ENCODE measurements at regions not wholly inside any gene's neighbourhood (a gene's known extent, or its start where the extent isn't known, plus 50 kb on each side); places are given as distances from the start of the nearest gene placed in this dataset.
A peak's percentile ranks its signal among the peaks of the same experiment; 100 is the strongest.
"Not testable (repeated sequence)": the region's sequence is repeated elsewhere in the genome, so short reads cannot be mapped to it uniquely, and the experiment has no call there.

DNA sequence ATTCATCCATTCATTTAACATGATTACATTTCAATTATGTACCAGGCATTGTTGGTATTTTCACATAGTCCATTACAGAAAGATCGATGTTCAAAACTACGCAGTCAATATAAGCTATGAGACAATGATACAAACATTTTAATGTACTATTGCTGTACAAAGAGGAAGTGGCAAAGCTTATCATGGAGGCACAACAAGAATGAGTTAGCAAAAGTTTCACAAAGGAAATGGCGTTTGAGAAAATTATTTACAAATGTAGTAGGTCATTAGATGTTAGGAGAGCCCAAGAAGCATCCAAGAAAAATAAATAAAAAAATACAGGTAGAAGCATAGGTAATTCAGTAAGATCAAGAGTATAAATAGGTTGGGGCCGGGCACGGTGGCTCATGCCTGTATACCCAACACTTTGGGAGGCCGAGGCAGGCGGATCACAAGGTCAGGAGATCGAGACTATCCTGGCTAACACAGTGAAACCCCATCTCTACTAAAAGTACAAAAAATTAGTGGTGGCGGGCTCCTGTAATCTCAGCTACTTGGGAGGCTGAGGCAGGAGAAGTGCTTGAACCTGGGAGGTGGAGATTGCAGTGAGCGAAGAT lies 1730.8 kb upstream of the CELF4 start:
- no peak for DNase-seq (ENCODE audit: low read depth in 2 of 2)

DNA sequence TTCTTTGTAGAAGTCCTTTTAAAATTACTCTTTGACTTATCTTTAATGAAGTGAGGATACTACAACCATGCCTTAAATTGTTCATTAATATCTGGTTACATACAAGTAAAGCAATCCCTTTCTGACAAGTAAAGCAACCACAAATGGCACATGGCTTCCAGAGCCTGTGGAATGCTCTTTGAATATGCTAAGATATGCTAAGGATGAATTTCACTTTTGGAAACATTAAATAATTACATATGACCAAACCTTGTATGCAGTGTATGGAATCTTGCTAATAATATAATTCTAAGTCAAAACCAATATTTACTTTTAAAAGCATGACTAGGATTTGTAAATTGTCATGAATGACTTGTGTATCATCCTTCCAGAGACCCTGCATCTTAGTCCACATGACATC lies 1711.2 kb upstream of the CELF4 start:
- DNase-seq (ENCODE audit: low read depth in 2 of 2), result no peak

DNA sequence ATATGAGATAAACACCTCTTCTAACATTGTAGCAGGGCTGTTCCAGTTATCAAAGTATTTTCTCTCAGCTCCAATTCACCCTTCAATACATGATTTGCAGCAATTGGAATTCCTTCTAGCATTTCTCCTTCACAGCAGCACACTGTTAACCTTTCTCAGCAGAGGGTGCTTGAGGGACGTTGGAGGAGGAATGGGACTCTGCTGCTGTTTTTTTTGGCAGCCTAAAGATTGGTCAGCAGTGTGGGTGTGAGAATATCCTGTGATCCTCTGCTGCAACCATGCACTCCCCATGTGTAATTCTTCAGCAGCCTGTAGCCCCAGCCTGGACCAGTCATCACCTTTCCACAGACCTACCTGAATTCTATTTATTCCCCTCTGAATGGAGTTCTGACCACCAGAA lies 1708.9 kb upstream of the CELF4 start:
- peak; percentile 3 to 17 for DNase-seq (ENCODE audit: low read depth in 2 of 2)

DNA sequence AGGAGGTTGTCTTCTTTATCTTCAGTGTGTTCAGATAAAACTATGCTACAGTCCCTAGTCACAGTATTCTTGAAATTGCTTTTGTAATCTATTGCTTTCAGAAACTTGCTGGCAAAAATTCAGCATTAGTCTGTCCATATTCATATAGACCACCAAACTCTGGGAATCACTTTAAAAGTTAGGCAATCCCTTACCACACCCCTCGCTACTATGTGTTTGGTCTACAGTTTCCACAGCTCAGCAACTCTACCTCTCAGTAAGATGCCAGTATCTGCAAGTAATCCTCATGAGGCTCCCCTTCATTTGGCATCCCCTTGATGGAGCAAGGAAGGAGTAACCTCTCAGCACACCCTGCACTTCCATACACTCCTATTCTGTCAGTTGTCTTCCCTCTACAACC lies 1706.6 kb upstream of the CELF4 start:
- DNase-seq (ENCODE audit: low read depth in 2 of 2), result no peak

DNA sequence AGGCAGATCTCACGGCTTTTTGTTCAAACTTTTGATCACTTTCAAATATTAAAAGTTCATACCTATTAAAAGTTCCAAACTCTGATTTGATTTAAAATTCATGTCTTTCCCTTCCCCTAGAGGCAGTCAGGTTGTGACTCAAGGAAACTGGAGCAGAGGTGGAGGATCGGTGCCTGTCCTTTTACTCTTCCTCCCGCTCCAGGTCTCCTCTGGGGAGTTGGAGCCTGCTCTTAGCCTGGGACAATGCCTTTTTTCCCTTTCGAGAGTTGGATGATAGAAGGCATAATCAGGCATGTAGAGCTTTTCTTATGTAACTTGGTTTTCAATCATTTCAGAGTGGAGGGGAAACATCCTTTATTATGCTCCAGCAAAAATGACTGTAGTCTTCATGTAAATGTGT lies 1706.1 kb upstream of the CELF4 start:
- DNase-seq (ENCODE audit: low read depth in 2 of 2), result no peak

DNA sequence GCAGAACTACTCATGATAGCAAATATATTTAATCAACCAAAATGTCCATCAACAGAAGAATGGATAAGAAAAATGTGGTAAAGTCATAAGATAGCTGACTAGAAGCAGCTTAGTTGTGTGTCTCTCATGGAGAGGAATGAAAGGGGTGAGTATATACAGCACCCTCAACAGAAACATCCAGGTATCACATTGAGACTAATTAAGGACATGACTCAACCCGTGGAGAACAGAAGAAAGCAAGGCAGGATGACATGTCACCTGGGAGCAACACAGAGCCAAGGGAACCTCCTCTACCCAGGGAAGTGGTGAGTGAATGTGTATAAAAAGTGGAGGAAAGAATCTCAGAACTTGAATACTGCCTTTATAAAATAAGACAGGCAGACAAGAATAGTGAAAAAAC lies 1695.0 kb upstream of the CELF4 start:
- DNase-seq (ENCODE audit: low read depth in 2 of 2), result no peak

DNA sequence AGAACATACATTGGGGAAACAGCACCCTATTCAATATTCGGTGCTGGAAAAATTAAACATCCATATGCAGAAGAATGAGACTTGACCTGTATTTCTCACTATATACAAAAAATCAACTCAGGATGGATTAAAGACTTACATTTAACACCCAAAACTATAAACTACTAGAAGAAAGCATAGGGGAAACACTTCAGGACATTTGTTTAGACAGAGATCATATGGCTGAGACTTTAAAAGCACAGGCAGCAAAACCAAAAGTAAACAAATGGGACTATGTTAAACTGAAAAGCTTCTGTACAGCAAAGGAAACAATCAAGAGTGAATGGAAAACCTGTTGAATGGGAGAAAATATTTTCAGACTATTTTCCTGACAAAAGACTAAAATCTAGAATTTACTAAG lies 1694.1 kb upstream of the CELF4 start:
- no peak for DNase-seq (ENCODE audit: low read depth in 2 of 2)

DNA sequence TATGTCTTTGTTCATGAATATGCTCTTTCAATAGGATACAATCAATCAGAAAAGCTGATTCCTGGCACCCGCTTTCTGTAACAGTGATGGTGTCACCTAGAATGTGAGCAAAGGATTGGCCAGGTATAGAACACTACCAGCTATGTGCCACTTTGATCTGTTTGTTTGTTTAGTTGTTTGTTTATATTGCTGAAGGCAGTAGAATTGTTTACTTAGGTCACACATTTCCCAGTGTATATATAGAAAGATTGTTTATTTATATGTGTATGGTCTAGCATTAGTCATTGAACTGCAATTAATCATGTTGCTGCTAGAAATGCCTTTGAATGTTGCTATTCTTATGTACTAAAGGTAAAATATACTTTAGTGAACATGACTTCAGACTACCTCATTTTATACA lies 1678.6 kb upstream of the CELF4 start:
- DNase-seq (ENCODE audit: low read depth in 2 of 2), result no peak

DNA sequence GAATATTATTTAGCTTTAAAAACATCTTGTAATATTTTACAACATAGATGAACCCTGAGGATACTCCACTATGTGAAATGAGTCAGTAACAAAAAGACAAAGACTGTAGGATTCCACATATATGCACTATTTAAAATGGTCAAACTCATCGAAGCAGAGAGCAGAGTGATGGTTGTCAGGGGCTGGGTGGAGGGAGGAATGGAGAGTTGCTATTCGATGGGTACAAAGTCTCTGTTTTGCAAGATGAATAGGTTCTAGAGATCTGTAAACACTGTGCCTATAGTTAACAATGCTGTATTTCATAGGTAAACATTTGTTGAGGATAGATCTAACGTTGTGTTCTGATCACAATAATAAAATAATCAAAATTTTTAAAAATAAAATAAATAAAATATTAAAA lies 1675.9 kb upstream of the CELF4 start:
- no peak for DNase-seq (ENCODE audit: low read depth in 2 of 2)

DNA sequence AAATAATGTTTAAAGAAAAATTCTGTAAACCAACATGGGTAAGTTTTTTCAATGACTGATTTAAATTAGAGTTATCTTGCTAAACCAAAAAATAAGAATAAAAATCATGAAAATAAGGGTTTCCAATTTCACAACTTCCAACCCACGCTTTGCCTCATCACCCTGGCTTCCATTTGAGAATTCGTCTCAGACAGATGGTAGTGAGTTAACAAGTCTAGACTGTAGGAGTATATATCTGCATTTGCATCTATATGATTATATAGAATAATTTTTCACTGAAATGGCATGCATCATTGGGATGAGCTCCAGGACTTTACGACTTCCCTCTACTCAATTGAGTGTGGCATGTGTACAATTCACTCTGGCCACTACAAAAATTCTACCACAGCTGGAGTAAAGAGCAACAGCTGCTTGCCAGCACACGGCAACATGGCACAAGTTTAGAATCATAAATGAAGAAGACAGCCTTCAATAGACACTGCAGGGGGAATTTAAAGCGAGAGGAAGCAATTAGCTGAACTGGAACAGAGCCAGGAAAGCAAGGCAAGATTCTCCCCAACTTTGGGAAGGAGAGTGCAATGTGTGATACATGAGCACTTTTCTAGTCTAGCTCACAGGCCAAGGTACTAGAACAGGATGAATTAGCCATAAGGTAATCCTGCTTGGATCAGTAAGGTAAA lies 1673.5 kb upstream of the CELF4 start:
- DNase-seq (ENCODE audit: low read depth in 2 of 2), result no peak

DNA sequence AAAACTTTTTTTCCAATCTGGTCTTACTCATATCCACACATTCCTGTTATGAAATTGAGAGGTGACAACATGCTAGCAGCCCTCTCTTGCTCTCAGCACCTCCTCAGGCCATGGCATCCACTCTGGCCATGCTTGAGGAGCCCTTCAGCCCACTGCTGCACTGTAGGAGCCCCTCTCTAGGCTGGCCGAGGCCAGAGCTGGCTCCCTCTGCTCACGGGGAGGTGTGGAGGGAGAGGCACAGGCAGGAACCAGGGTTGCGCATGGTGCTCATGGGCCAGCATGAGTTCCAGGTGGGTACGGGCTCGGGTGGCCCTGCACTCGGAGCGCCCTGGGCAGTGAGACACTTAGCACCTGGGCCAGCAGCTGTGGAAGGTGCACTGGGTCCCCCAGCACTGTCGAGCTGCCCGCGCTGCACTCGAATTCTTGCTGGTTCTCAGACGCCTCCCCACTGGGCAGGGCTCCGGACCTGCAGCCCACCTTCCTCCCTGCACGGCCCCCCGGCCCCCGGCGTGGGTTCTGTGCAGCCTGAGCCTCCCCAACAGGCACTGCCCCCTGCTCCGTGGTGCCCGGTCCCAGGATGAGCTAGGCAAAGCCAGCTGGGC lies 1669.6 kb upstream of the CELF4 start:
- no peak for DNase-seq (ENCODE audit: low read depth in 2 of 2)

DNA sequence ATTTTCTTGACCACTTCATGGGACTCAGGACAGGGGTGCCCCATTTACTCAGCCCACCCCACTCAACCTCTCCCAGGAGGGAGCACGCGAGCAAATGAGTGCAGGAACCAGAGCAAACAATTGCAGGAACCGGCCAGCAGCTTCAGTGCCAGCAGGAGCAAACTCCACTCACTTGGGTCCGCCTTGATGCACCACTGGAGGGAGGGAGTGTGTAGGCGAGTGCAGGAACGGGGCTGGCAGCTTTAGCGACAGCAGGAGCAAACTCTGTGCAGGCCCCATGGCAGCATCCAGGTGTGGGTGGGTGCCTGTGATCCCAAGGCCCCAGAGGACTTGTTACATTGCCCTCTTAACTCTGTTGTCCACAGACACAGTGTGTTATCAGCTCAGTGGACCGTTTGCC lies 1667.3 kb upstream of the CELF4 start:
- no peak for DNase-seq (ENCODE audit: low read depth in 2 of 2)

DNA sequence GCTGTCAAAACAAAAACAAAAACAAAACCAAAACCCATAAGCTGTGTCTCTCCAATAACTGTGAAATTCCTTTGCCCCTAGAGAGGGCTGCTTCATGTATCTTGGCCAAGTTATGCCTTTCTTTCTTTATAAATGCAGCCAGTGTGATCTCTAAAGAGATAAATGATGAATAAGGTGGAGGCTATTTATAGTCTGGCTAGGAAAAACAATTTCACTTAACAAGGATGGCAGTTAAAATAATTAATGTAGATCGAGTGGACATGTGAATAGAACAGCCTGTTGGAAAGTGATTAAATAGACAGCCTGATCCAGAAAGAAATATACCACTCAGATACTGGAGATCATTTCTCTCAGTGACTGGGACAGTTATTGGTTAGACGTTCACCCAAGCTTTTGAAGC lies 1666.9 kb upstream of the CELF4 start:
- no peak for DNase-seq (ENCODE audit: low read depth in 2 of 2)

DNA sequence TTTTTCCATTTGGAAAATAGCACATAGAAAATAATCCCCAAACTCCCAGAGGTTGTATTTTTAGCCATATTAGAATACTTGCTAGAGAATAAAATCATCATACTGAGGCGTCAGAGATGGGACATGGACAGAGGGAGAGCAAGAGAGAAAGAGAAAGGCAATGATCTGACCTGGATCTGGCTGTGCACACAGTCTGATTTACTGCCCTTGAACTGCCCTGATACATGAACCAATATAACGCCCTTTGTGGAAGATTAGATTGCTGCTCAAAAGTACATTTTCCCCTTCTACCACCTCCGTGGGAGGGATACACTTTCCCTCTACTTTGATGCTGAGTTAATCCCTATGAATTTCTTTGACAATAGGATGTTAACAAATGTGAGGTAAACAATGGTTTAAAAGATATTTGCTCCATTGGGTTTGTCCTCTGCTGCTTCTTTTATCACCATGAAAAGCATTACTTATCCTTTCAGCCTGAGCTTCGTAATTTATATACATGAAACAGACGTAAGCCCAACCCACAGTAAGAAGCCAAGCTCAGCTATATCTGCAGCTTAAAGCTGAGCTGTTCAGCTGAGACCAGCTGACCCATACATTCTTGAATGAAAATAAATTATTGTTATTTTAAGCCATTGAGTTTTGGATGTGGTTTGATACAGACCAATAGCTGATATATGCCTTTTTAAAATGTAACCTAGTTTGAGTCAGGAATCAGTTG lies 1664.6 kb upstream of the CELF4 start:
- DNase-seq (ENCODE audit: low read depth in 2 of 2), result no peak

DNA sequence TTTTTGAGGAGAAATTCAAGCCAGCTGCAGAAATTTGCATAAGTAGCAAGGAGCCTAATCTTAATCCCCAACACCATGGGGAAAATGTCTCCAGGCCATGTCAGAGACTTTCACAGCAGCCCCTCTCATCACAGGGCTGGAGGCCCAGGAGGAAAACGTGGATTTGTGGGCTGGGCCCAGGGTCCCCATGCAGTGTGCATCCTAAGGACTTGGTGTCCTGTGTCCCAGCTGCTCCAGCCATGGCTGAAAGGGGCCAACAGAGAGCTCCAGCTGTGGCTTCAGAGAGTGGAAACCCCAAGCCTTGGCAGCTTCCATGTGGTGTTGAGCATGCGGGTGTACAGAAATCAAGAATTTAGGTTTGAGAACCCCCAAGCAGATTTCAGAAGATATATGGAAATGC lies 1662.2 kb upstream of the CELF4 start:
- DNase-seq (ENCODE audit: low read depth in 2 of 2), result not testable (repeated sequence)

DNA sequence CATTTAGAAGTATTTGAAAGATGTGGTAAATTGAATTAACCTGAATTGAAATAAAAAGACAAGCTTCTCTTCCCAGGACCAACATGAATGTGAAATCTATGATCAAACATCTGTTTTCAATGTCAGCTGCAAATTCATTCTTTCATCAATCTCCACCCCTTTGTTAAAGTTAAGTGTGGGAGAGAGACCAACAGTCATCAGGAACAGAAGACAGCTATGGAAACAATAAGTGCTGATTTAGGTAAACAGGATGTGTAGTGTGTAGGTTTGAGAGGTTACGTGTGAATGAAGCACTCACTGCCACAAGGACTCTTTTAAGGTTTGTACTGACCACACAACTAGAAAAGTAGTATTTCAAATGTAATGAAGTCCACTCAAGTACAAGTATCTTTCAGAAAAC lies 1659.8 kb upstream of the CELF4 start:
- peak in 1 of 2 donors; percentile 29 for DNase-seq (ENCODE audit: low read depth in 2 of 2)

DNA sequence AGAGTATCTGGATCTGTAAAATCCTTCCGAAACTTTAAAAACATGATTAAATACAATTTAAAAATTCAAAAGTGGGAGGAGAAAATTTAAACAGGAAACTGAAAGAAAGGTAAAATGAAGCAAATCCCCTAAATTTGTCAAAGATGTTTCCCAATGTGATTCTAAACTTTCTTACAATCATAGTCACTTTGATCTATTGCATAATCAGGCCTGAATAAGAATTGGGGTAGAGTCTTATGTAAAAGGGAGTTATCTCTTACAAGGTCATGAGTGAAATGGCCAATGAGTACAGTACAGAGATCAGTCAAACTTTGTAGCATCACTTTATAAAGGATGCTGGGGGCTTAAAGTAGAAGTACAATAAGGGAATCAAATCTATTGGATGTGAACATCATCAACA lies 1657.7 kb upstream of the CELF4 start:
- DNase-seq (ENCODE audit: low read depth in 2 of 2), result no peak

DNA sequence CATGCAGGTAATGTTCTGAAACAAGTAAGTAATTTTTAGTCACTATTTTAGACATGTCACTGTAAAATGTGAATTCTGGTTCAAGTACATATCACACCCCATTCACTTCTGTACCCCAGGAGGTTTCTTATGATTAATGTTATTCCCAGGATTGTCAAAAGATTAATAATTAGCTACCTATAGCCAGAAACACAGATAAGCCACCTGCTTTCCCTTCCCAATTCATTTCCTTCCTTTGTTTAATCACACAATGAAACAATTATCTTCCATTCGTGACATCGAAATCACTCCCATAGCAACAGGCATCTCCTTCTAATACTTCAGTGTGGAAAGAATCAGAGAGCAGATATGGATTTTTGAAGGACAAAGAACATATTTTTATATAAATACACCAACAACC lies 1650.3 kb upstream of the CELF4 start:
- peak; percentile 9 to 17 for DNase-seq (ENCODE audit: low read depth in 2 of 2)

DNA sequence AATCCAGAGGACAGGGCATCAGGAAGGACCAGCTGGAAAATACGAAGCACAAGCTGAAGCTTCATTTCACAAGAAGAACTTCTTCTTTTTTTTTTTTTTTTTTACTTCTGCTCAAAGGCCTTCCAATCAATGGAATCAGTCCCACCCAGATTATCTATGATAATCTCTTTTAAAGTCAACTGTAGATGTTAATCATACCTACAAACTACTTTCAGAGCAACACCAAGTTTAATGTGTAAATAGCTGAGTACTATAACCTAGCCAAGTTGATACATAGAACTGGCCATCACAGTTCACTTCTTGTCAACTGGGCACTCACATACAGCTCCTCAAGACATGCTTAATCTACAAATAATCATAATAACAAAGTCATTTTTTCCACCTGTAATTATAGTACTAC lies 1645.9 kb upstream of the CELF4 start:
- DNase-seq (ENCODE audit: low read depth in 2 of 2), result no peak

DNA sequence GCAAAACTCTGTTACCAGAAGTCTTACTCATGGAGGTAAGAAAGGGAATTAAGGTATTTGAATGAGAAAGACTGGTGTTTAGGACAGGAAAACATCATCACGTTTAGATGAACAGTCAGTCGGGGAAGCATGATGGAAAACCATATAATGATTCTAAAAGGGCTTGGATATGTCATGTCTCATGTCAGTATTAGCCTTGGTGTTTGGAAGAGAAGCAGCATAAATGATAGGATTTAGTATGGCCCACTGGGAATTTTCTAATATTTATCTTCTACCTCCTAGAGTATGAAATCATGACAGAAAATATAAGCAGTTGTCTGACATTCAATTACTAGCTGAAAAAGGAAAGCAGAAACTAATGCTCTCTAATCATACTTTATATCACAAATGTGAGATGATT lies 1643.6 kb upstream of the CELF4 start:
- no peak for DNase-seq (ENCODE audit: low read depth in 2 of 2)

DNA sequence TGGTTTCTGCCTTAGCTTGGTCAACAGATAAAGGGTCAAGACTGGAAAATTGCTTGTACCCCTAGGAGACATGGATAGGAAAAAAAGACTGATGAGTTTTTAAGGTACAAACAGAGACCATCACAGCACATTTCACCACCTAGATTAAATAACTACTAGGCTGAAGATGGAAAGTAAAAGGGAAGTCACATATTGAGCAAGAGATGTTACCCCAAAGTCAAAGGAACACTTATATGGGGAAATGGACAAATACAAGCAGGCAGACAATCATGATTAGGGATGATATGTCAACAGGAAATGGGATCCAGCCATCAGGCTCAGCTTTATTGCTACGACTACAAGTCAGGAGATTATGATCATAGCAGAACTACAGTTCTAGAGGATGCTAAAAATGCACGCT lies 1643.1 kb upstream of the CELF4 start:
- no peak for DNase-seq (ENCODE audit: low read depth in 2 of 2)

DNA sequence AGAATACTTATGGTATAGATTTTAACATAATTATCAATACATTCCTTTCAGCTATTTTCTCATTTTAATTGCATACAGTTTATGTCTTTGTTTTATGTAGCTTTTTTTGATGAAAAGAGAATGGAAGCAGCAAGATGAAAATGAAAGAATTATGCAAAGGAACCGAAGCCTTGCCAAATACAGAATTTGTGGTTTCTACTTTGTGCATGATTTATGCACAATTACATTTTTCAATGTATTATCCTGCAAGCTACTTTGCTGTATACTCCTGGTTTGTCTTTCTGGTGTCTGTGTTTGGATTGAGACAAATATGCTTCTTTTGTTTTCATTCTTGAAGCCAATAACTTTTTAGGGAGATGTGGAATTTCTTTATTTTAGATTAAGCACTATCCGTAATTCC lies 1642.6 kb upstream of the CELF4 start:
- DNase-seq (ENCODE audit: low read depth in 2 of 2), result no peak
